ENCODE measurements at regions not wholly inside any gene's neighbourhood (a gene's known extent, or its start where the extent isn't known, plus 50 kb on each side); places are given as distances from the start of the nearest gene placed in this dataset.

DNA sequence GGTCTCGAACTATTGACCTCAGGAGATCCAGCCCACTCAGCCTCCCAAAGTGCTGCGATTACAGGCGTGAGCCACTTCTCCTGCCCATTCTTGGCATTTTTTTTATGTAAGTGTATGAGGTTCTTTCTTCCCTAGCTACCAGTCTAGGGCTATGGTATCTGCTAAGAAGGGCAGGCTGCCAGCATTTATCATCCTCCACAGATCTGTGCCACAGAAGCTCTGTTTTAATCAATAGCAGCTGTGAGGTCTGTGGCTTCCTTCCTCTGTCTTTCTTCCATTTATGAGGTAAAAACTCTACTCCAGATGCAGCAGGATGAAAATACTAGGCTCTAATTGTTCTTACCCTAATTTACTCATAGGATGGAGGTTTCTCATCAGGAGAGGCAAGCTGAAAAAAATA, 1382.4 kb upstream of the ADGRB3 start:
- Histone ChIP-seq H3K9me3 (ENCODE audit: insufficient read depth, low read length, severe bottlenecking) (no peaks in the 10 kb centered on the region), H3K4me3 (ENCODE audit: low read depth in 1 of 2, low read length in 2 of 2) (no peak overlapping the region), H3K36me3 (ENCODE audit: insufficient read depth, low read length) (no peaks in the 10 kb centered on the region), H4K20me1 (ENCODE audit: insufficient read depth, low read length) (no peaks in the 10 kb centered on the region), H3K9ac (ENCODE audit: low read depth, low read length) (no peak overlapping the region), H3K4me2 (ENCODE audit: insufficient read depth, low read length) (peak overlapping the region; percentile 40), H3K27me3 (ENCODE audit: insufficient read depth, low read length, poor library complexity) (no peaks in the 10 kb centered on the region), H3K79me2 (ENCODE audit: insufficient read depth, low read length) (no peaks in the 10 kb centered on the region), H3K4me1 (ENCODE audit: insufficient read depth, low read length) (peaks cover 33% of the 10 kb centered on the region), H3K27ac (ENCODE audit: low read length) (peak overlapping the region; percentile 55), H2AFZ (ENCODE audit: low read depth, low read length) (no peak overlapping the region)
- peak; percentile 43 for DNase-seq
- TF ChIP-seq EZH2 (IDR thresholded peaks at IDR 0.05; ENCODE audit: borderline replicate concordance, low read depth, low read length, severe bottlenecking) (no peak), CTCF (IDR thresholded peaks at IDR 0.05; ENCODE audit: borderline replicate concordance, extremely low read depth, low read length, poor library complexity, severe bottlenecking) (no peak)
- ATAC-seq (ENCODE audit: insufficient read depth, low read depth), result peak; percentile 78

GRCh38 chr6:67248077-67248476, 1387.0 kb upstream of the ADGRB3 start:
- DNase-seq (peak; percentile 69), ATAC-seq (ENCODE audit: insufficient read depth, low read depth) (peak; percentile 88)
- H3K27me3 ChIP-seq (ENCODE audit: insufficient read depth, low read length, poor library complexity), result no peaks in the 10 kb centered on the region
- TF ChIP-seq EZH2 (IDR thresholded peaks at IDR 0.05; ENCODE audit: borderline replicate concordance, low read depth, low read length, severe bottlenecking) (no peak), CTCF (IDR thresholded peaks at IDR 0.05; ENCODE audit: borderline replicate concordance, extremely low read depth, low read length, poor library complexity, severe bottlenecking) (no peak)
- no peaks in the 10 kb centered on the region for H3K36me3 ChIP-seq (ENCODE audit: insufficient read depth, low read length)
- no peak overlapping the region for H3K27ac ChIP-seq (ENCODE audit: low read length)
- H3K4me1 ChIP-seq (ENCODE audit: insufficient read depth, low read length), result peaks cover 32% of the 10 kb centered on the region
- no peaks in the 10 kb centered on the region for H3K9me3 ChIP-seq (ENCODE audit: insufficient read depth, low read length, severe bottlenecking)
- no peak overlapping the region; the same call in 1 of the 2 replicates for H3K9ac ChIP-seq (ENCODE audit: low read depth, low read length)
- no peak overlapping the region for H2AFZ ChIP-seq (ENCODE audit: low read depth, low read length)
- no peaks in the 10 kb centered on the region for H4K20me1 ChIP-seq (ENCODE audit: insufficient read depth, low read length)
- peak overlapping the region; percentile 14; the same call in 1 of the 2 replicates for H3K4me2 ChIP-seq (ENCODE audit: insufficient read depth, low read length)
- H3K4me3 ChIP-seq (ENCODE audit: low read depth in 1 of 2, low read length in 2 of 2), result no peak overlapping the region
- no peaks in the 10 kb centered on the region for H3K79me2 ChIP-seq (ENCODE audit: insufficient read depth, low read length)

DNA sequence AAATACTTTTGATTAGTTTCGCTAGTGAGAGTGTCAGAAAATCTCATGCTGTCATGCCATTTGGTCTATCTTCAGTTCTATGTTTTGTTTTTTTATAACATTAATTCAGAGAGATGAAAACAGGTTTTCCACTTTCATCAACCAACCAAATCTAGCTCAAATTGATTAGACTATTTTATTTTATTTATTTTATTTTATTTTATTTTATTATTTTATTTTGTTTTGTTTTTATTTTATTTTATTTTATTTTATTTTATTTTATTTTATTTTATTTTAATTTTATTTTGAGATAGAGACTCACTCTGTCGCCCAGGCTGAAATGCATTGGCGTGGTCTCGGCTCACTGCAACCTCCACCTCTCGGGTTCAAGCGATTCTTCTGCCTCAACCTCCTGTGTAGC, 1391.0 kb upstream of the ADGRB3 start:
- Histone ChIP-seq H3K4me2 (ENCODE audit: insufficient read depth, low read length) (no peak overlapping the region), H3K27me3 (ENCODE audit: insufficient read depth, low read length, poor library complexity) (no peaks in the 10 kb centered on the region), H3K36me3 (ENCODE audit: insufficient read depth, low read length) (no peaks in the 10 kb centered on the region), H3K9ac (ENCODE audit: low read depth, low read length) (no peak overlapping the region), H4K20me1 (ENCODE audit: insufficient read depth, low read length) (no peaks in the 10 kb centered on the region), H3K27ac (ENCODE audit: low read length) (no peak overlapping the region), H3K9me3 (ENCODE audit: insufficient read depth, low read length, severe bottlenecking) (no peaks in the 10 kb centered on the region), H2AFZ (ENCODE audit: low read depth, low read length) (no peak overlapping the region), H3K4me3 (ENCODE audit: low read depth in 1 of 2, low read length in 2 of 2) (no peak overlapping the region), H3K4me1 (ENCODE audit: insufficient read depth, low read length) (peaks cover 17% of the 10 kb centered on the region), H3K79me2 (ENCODE audit: insufficient read depth, low read length) (no peaks in the 10 kb centered on the region)
- DNase-seq, result no peak
- TF ChIP-seq CTCF (IDR thresholded peaks at IDR 0.05; ENCODE audit: borderline replicate concordance, extremely low read depth, low read length, poor library complexity, severe bottlenecking), result no peak
- no peak for TF ChIP-seq EZH2 (IDR thresholded peaks at IDR 0.05; ENCODE audit: borderline replicate concordance, low read depth, low read length, severe bottlenecking)
- ATAC-seq (ENCODE audit: insufficient read depth, low read depth), result no peak

DNA sequence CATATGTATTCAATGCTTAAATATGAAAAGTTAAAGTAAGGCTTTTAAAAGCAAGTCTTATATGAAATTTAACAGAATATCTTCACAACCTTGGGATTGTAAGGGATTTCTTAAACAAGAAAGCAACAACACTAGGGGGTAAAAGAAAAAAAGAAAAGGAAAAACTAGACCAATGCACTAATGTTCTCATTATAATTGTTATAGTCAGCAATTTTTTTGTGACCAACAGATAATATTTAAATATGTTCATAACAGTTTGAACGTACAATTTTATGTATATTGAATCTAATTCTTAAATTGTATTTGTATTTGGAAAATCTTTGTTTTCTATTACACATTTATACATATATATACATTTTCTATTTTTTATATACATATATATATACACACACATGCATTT, 1397.8 kb upstream of the ADGRB3 start:
- no peaks in the 10 kb centered on the region for H3K4me1 ChIP-seq (ENCODE audit: insufficient read depth, low read length)
- H4K20me1 ChIP-seq (ENCODE audit: insufficient read depth, low read length), result no peaks in the 10 kb centered on the region
- no peaks in the 10 kb centered on the region for H3K79me2 ChIP-seq (ENCODE audit: insufficient read depth, low read length)
- H3K9me3 ChIP-seq (ENCODE audit: insufficient read depth, low read length, severe bottlenecking), result no peaks in the 10 kb centered on the region
- no peaks in the 10 kb centered on the region for H3K36me3 ChIP-seq (ENCODE audit: insufficient read depth, low read length)
- no peak overlapping the region for H3K4me2 ChIP-seq (ENCODE audit: insufficient read depth, low read length)
- DNase-seq, result no peak
- no peak overlapping the region for H3K4me3 ChIP-seq (ENCODE audit: low read depth in 1 of 2, low read length in 2 of 2)
- H3K9ac ChIP-seq (ENCODE audit: low read depth, low read length), result no peak overlapping the region
- no peaks in the 10 kb centered on the region for H3K27me3 ChIP-seq (ENCODE audit: insufficient read depth, low read length, poor library complexity)
- ATAC-seq (ENCODE audit: insufficient read depth, low read depth), result no peak
- TF ChIP-seq EZH2 (IDR thresholded peaks at IDR 0.05; ENCODE audit: borderline replicate concordance, low read depth, low read length, severe bottlenecking) (no peak), CTCF (IDR thresholded peaks at IDR 0.05; ENCODE audit: borderline replicate concordance, extremely low read depth, low read length, poor library complexity, severe bottlenecking) (no peak)
- no peak overlapping the region for H3K27ac ChIP-seq (ENCODE audit: low read length)
- H2AFZ ChIP-seq (ENCODE audit: low read depth, low read length), result no peak overlapping the region
